AG04450 (cell line): ENCODE measurements at regions not wholly inside any gene's neighbourhood (a gene's known extent, or its start where the extent isn't known, plus 50 kb on each side); places are given as distances from the start of the nearest gene placed in this dataset.

Source experiments
- CTCF ChIA-PET: fragments of 300-600, 350-600 bp; formaldehyde crosslinking; extraction: SDS; loops from one replicate; lab custom pipeline; 2022; ENCODE audit warnings: antibody characterized with exemption, inconsistent platforms; lab: Charles Lee
- POLR2A ChIA-PET: fragments of 350-600 bp; formaldehyde crosslinking; extraction: SDS; loops from one replicate; lab custom pipeline; 2021; ENCODE audit warnings: antibody characterized with exemption, inconsistent platforms; lab: Yijun Ruan, JAX
- DNase-seq: peaks from one replicate; pipeline ENCODE4 v3.0.0-alpha.2; 2011; ENCODE audit warnings: low read depth, low spot score
- H3K27ac ChIP-seq: one replicate; pipeline ENCODE4 v1.5.1; 2012; ENCODE audit warnings: low read depth, low read length, control low read depth
- H3K27me3 ChIP-seq: one replicate; pipeline ENCODE4 v1.6.0; 2012; ENCODE audit warnings: low read length; ENCODE audit not compliant: control insufficient read depth, insufficient read depth
- H3K4me3 ChIP-seq: 2 replicates; pipeline ENCODE4 v1.5.1; 2011; ENCODE audit warnings: mild to moderate bottlenecking, low read depth, low read length, control low read depth
- H3K9me3 ChIP-seq: 2 replicates; pipeline ENCODE4 v1.5.1; 2012; ENCODE audit warnings: low read length; ENCODE audit not compliant: control insufficient read depth, insufficient read depth
- CTCF ChIP-seq: IDR thresholded peaks from 2 replicates; pipeline ENCODE4 v1.5.1; 2011; ENCODE audit warnings: low read depth, low read length, control low read depth, inconsistent platforms

- Histone ChIP-seq H3K4me3 (no peak overlapping the region), H3K9me3 (peaks cover 4% of the 10 kb centered on the region), H3K27ac (no peak overlapping the region), H3K27me3 (no peaks in the 10 kb centered on the region)
- ChIA-PET POLR2A (no interaction called here), CTCF (interaction anchor here (1.5 kb wide), 1 partner anchor 19 kb away, joined by 3 read pairs; no protein-coding TSS in a partner anchor)
- no peak for TF ChIP-seq CTCF
- DNase-seq: no peak
These were observed 84.6 kb upstream of the ALDH1L1 start for GRCh38 chr3:126264952-126265351.

GRCh38 chr3:126264381-126264780 is 84.0 kb upstream of the ALDH1L1 start:
- ChIA-PET POLR2A (no interaction called here), CTCF (interaction anchor here (1.5 kb wide), 1 partner anchor 18 kb away, joined by 3 read pairs; no protein-coding TSS in a partner anchor)
- DNase-seq: no peak
- Histone ChIP-seq H3K27me3 (no peaks in the 10 kb centered on the region), H3K9me3 (peaks cover 4% of the 10 kb centered on the region), H3K4me3 (no peak overlapping the region), H3K27ac (no peak overlapping the region)
- no peak for TF ChIP-seq CTCF

GRCh38 chr3:126263971-126264370 is 83.6 kb upstream of the ALDH1L1 start:
- no peak for TF ChIP-seq CTCF
- no peak for DNase-seq
- no peak overlapping the region for H3K4me3 ChIP-seq
- ChIA-PET POLR2A (no interaction called here), CTCF (interaction anchor here (1.5 kb wide), 1 partner anchor 18 kb away, joined by 3 read pairs; no protein-coding TSS in a partner anchor)
- H3K9me3 ChIP-seq: peaks cover 4% of the 10 kb centered on the region
- no peaks in the 10 kb centered on the region for H3K27me3 ChIP-seq
- no peak overlapping the region for H3K27ac ChIP-seq

GRCh38 chr3:126263539-126263938 is 83.2 kb upstream of the ALDH1L1 start:
- POLR2A ChIA-PET: no interaction called here
- DNase-seq: no peak
- H3K27me3 ChIP-seq: no peaks in the 10 kb centered on the region
- CTCF ChIA-PET: interaction anchor here (1.5 kb wide), 1 partner anchor 17 kb away, joined by 3 read pairs; no protein-coding TSS in a partner anchor
- no peak for TF ChIP-seq CTCF
- H3K9me3 ChIP-seq: peaks cover 4% of the 10 kb centered on the region
- H3K27ac ChIP-seq: no peak overlapping the region
- no peak overlapping the region for H3K4me3 ChIP-seq

- ChIA-PET POLR2A (no interaction called here), CTCF (interaction anchor here (1.4 kb wide), 1 partner anchor 16 kb away, joined by 5 read pairs; no protein-coding TSS in a partner anchor)
- Histone ChIP-seq H3K9me3 (peaks cover 4% of the 10 kb centered on the region), H3K27me3 (no peaks in the 10 kb centered on the region), H3K27ac (no peak overlapping the region), H3K4me3 (no peak overlapping the region)
- no peak for DNase-seq
- no peak for TF ChIP-seq CTCF
These were observed 81.8 kb upstream of the ALDH1L1 start for GRCh38 chr3:126262227-126262626.
